Endodermal cell (in vitro differentiated cells): ENCODE measurements at regions not wholly inside any gene's neighbourhood (a gene's known extent, or its start where the extent isn't known, plus 50 kb on each side); places are given as distances from the start of the nearest gene placed in this dataset.

Experiments
- DNase-seq: peaks from one replicate; pipeline ENCODE4 v3.0.0-alpha.2; 2017
- H3K27ac ChIP-seq: 2 replicates; pipeline ENCODE4 v1.5.1; 2013; ENCODE audit warnings: mild to moderate bottlenecking, low read depth, low read length, moderate library complexity
- H3K27me3 ChIP-seq: 2 replicates; pipeline ENCODE4 v1.6.1; 2013; ENCODE audit warnings: mild to moderate bottlenecking, low read length, moderate library complexity; ENCODE audit not compliant: insufficient read depth, control insufficient read depth, poor library complexity, severe bottlenecking
- H3K36me3 ChIP-seq: 2 replicates; pipeline ENCODE4 v1.7.0; 2013; ENCODE audit warnings: mild to moderate bottlenecking, low read length, moderate library complexity; ENCODE audit not compliant: control insufficient read depth, insufficient read depth
- H3K4me1 ChIP-seq: one replicate; pipeline ENCODE4 v1.7.0; 2013; ENCODE audit warnings: low read length; ENCODE audit not compliant: control insufficient read depth, insufficient read depth
- H3K4me3 ChIP-seq: 2 replicates; pipeline ENCODE4 v1.5.1; 2013; ENCODE audit warnings: mild to moderate bottlenecking, low read length, moderate library complexity
- H3K9ac ChIP-seq: 2 replicates; pipeline ENCODE4 v1.6.1; 2013; ENCODE audit warnings: mild to moderate bottlenecking, low read length, moderate library complexity; ENCODE audit not compliant: poor library complexity, severe bottlenecking; ENCODE audit errors: extremely low read depth
- H3K9me3 ChIP-seq: 2 replicates; pipeline ENCODE4 v1.6.1; 2013; ENCODE audit warnings: mild to moderate bottlenecking, low read length, moderate library complexity; ENCODE audit not compliant: control insufficient read depth
- H3K27ac Mint-ChIP-seq: 2 replicates; pipeline ENCODE4 v1.8.0; 2020; ENCODE audit warnings: mixed read lengths
- H3K27me3 Mint-ChIP-seq: 2 replicates; pipeline ENCODE4 v1.8.0; 2021; ENCODE audit warnings: mild to moderate bottlenecking, mixed read lengths; ENCODE audit not compliant: insufficient read depth
- H3K36me3 Mint-ChIP-seq: 2 replicates; pipeline ENCODE4 v1.8.0; 2020; ENCODE audit warnings: low read depth, mixed read lengths
- H3K4me1 Mint-ChIP-seq: 2 replicates; pipeline ENCODE4 v1.8.0; 2020; ENCODE audit warnings: mixed read lengths
- H3K4me3 Mint-ChIP-seq: 2 replicates; pipeline ENCODE4 v1.8.0; 2020; ENCODE audit warnings: mild to moderate bottlenecking, moderate library complexity, mixed read lengths
- H3K9me3 Mint-ChIP-seq: 2 replicates; pipeline ENCODE4 v1.8.0; 2020; ENCODE audit warnings: mild to moderate bottlenecking, mixed read lengths
- CTCF ChIP-seq: fragments of 200-600 bp; sonication (generic); conservative IDR thresholded peaks from 2 replicates; pipeline ENCODE4 v1.5.0; 2021; ENCODE audit warnings: antibody characterized with exemption, mild to moderate bottlenecking
- WGBS, 2 experiments: methylation state at CpG; one replicate each; pipeline versions ENCODE4 v1.1.5 to v1.1.7; 2013; ENCODE audit warnings: missing lambda C conversion rate in 2 of 2, mixed read lengths in 1 of 2; ENCODE audit not compliant: insufficient coverage in 1 of 2, insufficient read length in 1 of 2; 5-methylcytosine and 5-hydroxymethylcytosine counted together

GRCh38 chr6:23357185-23357766 lies 768.7 kb upstream of the NRSN1 start:
- Mint-ChIP-seq H3K27me3 (no peaks in the 10 kb centered on the region), H3K9me3 (peaks cover 4% of the 10 kb centered on the region), H3K4me1 (no peaks in the 10 kb centered on the region), H3K27ac (no peak overlapping the region), H3K36me3 (no peaks in the 10 kb centered on the region), H3K4me3 (no peak overlapping the region)
- Histone ChIP-seq H3K4me1 (no peaks in the 10 kb centered on the region), H3K9me3 (no peaks in the 10 kb centered on the region), H3K36me3 (no peaks in the 10 kb centered on the region), H3K27me3 (no peaks in the 10 kb centered on the region), H3K9ac (no peak overlapping the region), H3K4me3 (no peak overlapping the region), H3K27ac (no peak overlapping the region)
- 0 to 44% methylated on average over 1 to 2 of the region's 2 CpGs for WGBS, 2 experiments
- no peak for TF ChIP-seq CTCF
- DNase-seq, result no peak

- H3K9me3 ChIP-seq, result peaks cover 11% of the 10 kb centered on the region
- H3K27me3 Mint-ChIP-seq, result no peaks in the 10 kb centered on the region
- no peak for DNase-seq
- no peaks in the 10 kb centered on the region for H3K27me3 ChIP-seq
- H3K4me1 Mint-ChIP-seq, result no peaks in the 10 kb centered on the region
- no peaks in the 10 kb centered on the region for H3K36me3 ChIP-seq
- peaks cover 24% of the 10 kb centered on the region for H3K9me3 Mint-ChIP-seq
- H3K36me3 Mint-ChIP-seq, result no peaks in the 10 kb centered on the region
- no peak for TF ChIP-seq CTCF
- H3K9ac ChIP-seq, result no peak overlapping the region
- H3K27ac Mint-ChIP-seq, result no peak overlapping the region
- no peaks in the 10 kb centered on the region for H3K4me1 ChIP-seq
- no peak overlapping the region for H3K4me3 Mint-ChIP-seq
- H3K4me3 ChIP-seq, result no peak overlapping the region
- 86% methylated on average over 1 of the region's 1 CpG; no CpG with 5 or more reads in 1 of the 2 experiments for WGBS, 2 experiments
- no peak overlapping the region for H3K27ac ChIP-seq
Measured at GRCh38 chr6:23365732-23366131, 760.3 kb upstream of the NRSN1 start.

GRCh38 chr6:23367311-23367710 lies 758.7 kb upstream of the NRSN1 start:
- H3K36me3 Mint-ChIP-seq, result no peaks in the 10 kb centered on the region
- Histone ChIP-seq H3K4me1 (no peaks in the 10 kb centered on the region), H3K27ac (no peak overlapping the region), H3K9ac (no peak overlapping the region), H3K4me3 (no peak overlapping the region), H3K9me3 (peaks cover 11% of the 10 kb centered on the region), H3K36me3 (no peaks in the 10 kb centered on the region), H3K27me3 (no peaks in the 10 kb centered on the region)
- no peaks in the 10 kb centered on the region for H3K27me3 Mint-ChIP-seq
- no peaks in the 10 kb centered on the region for H3K4me1 Mint-ChIP-seq
- H3K9me3 Mint-ChIP-seq, result peaks cover 24% of the 10 kb centered on the region
- DNase-seq, result no peak
- H3K27ac Mint-ChIP-seq, result no peak overlapping the region
- 86% methylated on average over 1 of the region's 1 CpG; no CpG with 5 or more reads in 1 of the 2 experiments for WGBS, 2 experiments
- no peak for TF ChIP-seq CTCF
- H3K4me3 Mint-ChIP-seq, result no peak overlapping the region
